ENCODE measurements at regions not wholly inside any gene's neighbourhood (a gene's known extent, or its start where the extent isn't known, plus 50 kb on each side); places are given as distances from the start of the nearest gene placed in this dataset.
"Not testable (repeated sequence)": the region's sequence is repeated elsewhere in the genome, so short reads cannot be mapped to it uniquely, and the experiment has no call there.

DNA sequence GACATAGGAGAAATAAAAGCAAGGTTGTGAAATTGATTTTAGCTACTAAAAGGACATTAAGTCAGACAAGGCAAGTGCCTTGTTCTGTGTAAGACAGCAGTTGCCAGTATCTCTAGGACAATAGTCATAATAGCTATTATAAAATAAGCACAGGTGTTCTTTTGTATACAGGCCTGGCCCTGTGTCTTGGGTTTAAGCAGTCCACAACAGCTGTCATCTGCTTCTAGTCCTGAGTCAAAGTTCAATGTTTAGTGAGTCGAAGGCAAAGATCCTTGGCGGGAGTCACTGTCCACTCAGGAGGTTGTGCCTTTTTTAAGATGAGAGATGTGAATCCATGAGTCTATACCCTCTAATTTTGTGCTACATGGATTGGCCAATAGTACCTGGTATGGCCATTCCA is 79.5 kb downstream of the SC5D start:
- peaks cover 12 to 34% of the 10 kb centered on the region in 2 donors for H3K4me1 ChIP-seq (ENCODE audit: control insufficient read depth in 2 of 2, insufficient read depth in 2 of 2, low read length in 2 of 2)
- H3K27me3 ChIP-seq (ENCODE audit: control insufficient read depth in 2 of 2, insufficient read depth in 1 of 2, low read length in 1 of 2) = no peaks in the 10 kb centered on the region
- 98% methylated on average over 2 of the region's 2 CpGs for WGBS
- H3K9me3 ChIP-seq (ENCODE audit: control insufficient read depth in 2 of 2, insufficient read depth in 1 of 2, low read length in 1 of 2) = no peaks in the 10 kb centered on the region
- no peak for DNase-seq (ENCODE audit: low read depth in 6 of 9, low spot score in 9 of 9)
- H3K4me3 ChIP-seq (ENCODE audit: low read length in 2 of 2) = no peak overlapping the region
- H3K36me3 ChIP-seq (ENCODE audit: control insufficient read depth in 2 of 2, insufficient read depth in 2 of 2, low read length in 1 of 2) = no peaks in the 10 kb centered on the region
- H3K27ac ChIP-seq (ENCODE audit: low read depth in 1 of 2, low read length in 1 of 2) = no peak overlapping the region

DNA sequence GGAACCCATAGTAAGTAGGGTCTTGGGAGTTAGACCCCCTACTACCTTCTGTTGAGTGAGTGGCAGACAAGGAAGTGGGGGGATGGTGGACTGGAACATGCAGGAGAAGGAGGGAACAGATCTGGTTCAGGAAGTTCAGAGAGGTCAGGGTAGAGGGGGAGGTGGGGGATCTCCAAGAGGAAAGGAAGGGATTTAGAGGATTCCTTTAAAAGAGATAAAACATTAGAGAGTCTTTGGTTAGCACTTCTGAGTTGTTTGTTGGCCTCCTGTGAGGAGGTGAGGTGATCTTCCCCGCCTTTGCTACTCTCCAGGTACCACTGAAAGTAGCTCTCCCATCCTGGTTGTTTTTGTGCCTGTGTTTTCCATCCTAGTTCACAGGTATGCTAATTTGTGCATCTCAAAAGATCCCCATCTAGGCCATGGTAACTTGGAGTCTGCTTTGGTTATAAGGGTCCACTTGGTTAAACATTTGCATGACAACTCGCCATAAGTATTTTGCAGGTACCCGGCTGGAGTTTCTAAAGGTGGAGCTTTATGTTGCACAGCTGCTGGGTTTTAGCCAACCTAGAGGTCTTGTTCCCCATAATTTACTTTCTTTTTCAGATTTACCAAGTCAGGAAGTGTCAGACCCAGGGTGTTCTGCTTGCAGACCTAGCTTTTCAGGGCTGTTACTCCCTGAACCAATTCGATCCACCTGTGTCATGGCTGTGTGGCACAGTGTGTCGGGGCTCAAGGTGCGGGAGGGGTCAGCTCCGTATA is 79.3 kb upstream of the SORL1 start:
- Histone ChIP-seq H3K4me3 (ENCODE audit: low read length in 2 of 2) (no peak overlapping the region), H3K27me3 (ENCODE audit: control insufficient read depth in 2 of 2, insufficient read depth in 1 of 2, low read length in 1 of 2) (no peaks in the 10 kb centered on the region), H3K27ac (ENCODE audit: low read depth in 1 of 2, low read length in 1 of 2) (peak overlapping the region in 1 of 2 donors; percentile 7), H3K9me3 (ENCODE audit: control insufficient read depth in 2 of 2, insufficient read depth in 1 of 2, low read length in 1 of 2) (no peaks in the 10 kb centered on the region), H3K36me3 (ENCODE audit: control insufficient read depth in 2 of 2, insufficient read depth in 2 of 2, low read length in 1 of 2) (no peaks in the 10 kb centered on the region), H3K4me1 (ENCODE audit: control insufficient read depth in 2 of 2, insufficient read depth in 2 of 2, low read length in 2 of 2) (peaks cover 4 to 27% of the 10 kb centered on the region in 2 donors)
- DNase-seq (ENCODE audit: low read depth in 6 of 9, low spot score in 9 of 9) = peak in 3 of 9 donors; percentile 20 to 54 (median 32)
- 49% methylated on average over 7 of the region's 7 CpGs for WGBS

- WGBS = 72% methylated on average over 2 of the region's 2 CpGs
- no peaks in the 10 kb centered on the region for H3K9me3 ChIP-seq (ENCODE audit: control insufficient read depth in 2 of 2, insufficient read depth in 1 of 2, low read length in 1 of 2)
- H3K36me3 ChIP-seq (ENCODE audit: control insufficient read depth in 2 of 2, insufficient read depth in 2 of 2, low read length in 1 of 2) = no peaks in the 10 kb centered on the region
- no peaks in the 10 kb centered on the region for H3K27me3 ChIP-seq (ENCODE audit: control insufficient read depth in 2 of 2, insufficient read depth in 1 of 2, low read length in 1 of 2)
- peaks cover 3 to 26% of the 10 kb centered on the region in 2 donors for H3K4me1 ChIP-seq (ENCODE audit: control insufficient read depth in 2 of 2, insufficient read depth in 2 of 2, low read length in 2 of 2)
- H3K27ac ChIP-seq (ENCODE audit: low read depth in 1 of 2, low read length in 1 of 2) = peak overlapping the region in 1 of 2 donors; percentile 7
- DNase-seq (ENCODE audit: low read depth in 6 of 9, low spot score in 9 of 9) = no peak
- no peak overlapping the region for H3K4me3 ChIP-seq (ENCODE audit: low read length in 2 of 2)
These were observed 77.7 kb upstream of the SORL1 start for GRCh38 chr11:121374286-121374985.

- no peaks in the 10 kb centered on the region for H3K36me3 ChIP-seq (ENCODE audit: control insufficient read depth in 2 of 2, insufficient read depth in 2 of 2, low read length in 1 of 2)
- WGBS = 75% methylated on average over 3 of the region's 3 CpGs
- no peak overlapping the region for H3K4me3 ChIP-seq (ENCODE audit: low read length in 2 of 2)
- H3K27me3 ChIP-seq (ENCODE audit: control insufficient read depth in 2 of 2, insufficient read depth in 1 of 2, low read length in 1 of 2) = no peaks in the 10 kb centered on the region
- peaks cover 0 to 28% of the 10 kb centered on the region in 2 donors for H3K4me1 ChIP-seq (ENCODE audit: control insufficient read depth in 2 of 2, insufficient read depth in 2 of 2, low read length in 2 of 2)
- no peaks in the 10 kb centered on the region for H3K9me3 ChIP-seq (ENCODE audit: control insufficient read depth in 2 of 2, insufficient read depth in 1 of 2, low read length in 1 of 2)
- no peak for DNase-seq (ENCODE audit: low read depth in 6 of 9, low spot score in 9 of 9)
- H3K27ac ChIP-seq (ENCODE audit: low read depth in 1 of 2, low read length in 1 of 2) = no peak overlapping the region
These were observed 76.0 kb upstream of the SORL1 start for GRCh38 chr11:121376130-121376529.

- not testable (repeated sequence) for H3K9me3 ChIP-seq (ENCODE audit: control insufficient read depth in 2 of 2, insufficient read depth in 1 of 2, low read length in 1 of 2); DNase-seq (ENCODE audit: low read depth in 6 of 9, low spot score in 9 of 9); H3K36me3 ChIP-seq (ENCODE audit: control insufficient read depth in 2 of 2, insufficient read depth in 2 of 2, low read length in 1 of 2); H3K27ac ChIP-seq (ENCODE audit: low read depth in 1 of 2, low read length in 1 of 2); H3K4me3 ChIP-seq (ENCODE audit: low read length in 2 of 2); H3K27me3 ChIP-seq (ENCODE audit: control insufficient read depth in 2 of 2, insufficient read depth in 1 of 2, low read length in 1 of 2)
- peaks cover 0 to 12% of the 10 kb centered on the region in 2 donors for H3K4me1 ChIP-seq (ENCODE audit: control insufficient read depth in 2 of 2, insufficient read depth in 2 of 2, low read length in 2 of 2)
- WGBS = 96% methylated on average over 2 of the region's 2 CpGs
These were observed 72.8 kb upstream of the SORL1 start for GRCh38 chr11:121379145-121379810.

GRCh38 chr11:121383716-121384115 is 68.4 kb upstream of the SORL1 start:
- Histone ChIP-seq H3K27ac (ENCODE audit: low read depth in 1 of 2, low read length in 1 of 2) (no peak overlapping the region), H3K9me3 (ENCODE audit: control insufficient read depth in 2 of 2, insufficient read depth in 1 of 2, low read length in 1 of 2) (peaks cover 0 to 4% of the 10 kb centered on the region in 2 donors), H3K4me3 (ENCODE audit: low read length in 2 of 2) (no peak overlapping the region), H3K4me1 (ENCODE audit: control insufficient read depth in 2 of 2, insufficient read depth in 2 of 2, low read length in 2 of 2) (peaks cover 0 to 9% of the 10 kb centered on the region in 2 donors), H3K36me3 (ENCODE audit: control insufficient read depth in 2 of 2, insufficient read depth in 2 of 2, low read length in 1 of 2) (no peaks in the 10 kb centered on the region), H3K27me3 (ENCODE audit: control insufficient read depth in 2 of 2, insufficient read depth in 1 of 2, low read length in 1 of 2) (no peaks in the 10 kb centered on the region)
- 96% methylated on average over 4 of the region's 4 CpGs for WGBS
- DNase-seq (ENCODE audit: low read depth in 6 of 9, low spot score in 9 of 9) = no peak

DNA sequence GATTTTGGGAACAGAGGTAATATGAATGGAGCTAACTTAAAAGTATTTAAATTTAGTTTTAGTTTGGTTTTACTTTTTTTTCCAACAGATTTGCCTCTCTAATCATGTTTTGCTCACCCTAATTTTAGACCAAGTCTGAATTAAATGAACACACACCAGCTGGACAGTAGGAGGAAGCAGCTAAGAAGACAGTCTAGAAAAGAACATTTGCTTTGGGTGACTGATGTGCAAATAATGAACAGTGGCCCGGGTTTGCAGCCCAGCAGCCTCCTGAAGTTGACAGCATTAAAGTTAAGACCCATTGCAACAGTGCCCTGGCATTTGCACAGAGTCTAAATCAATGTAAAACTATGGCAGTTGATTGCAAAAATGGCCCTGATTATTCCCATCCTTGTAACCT is 66.4 kb upstream of the SORL1 start:
- 86% methylated on average over 1 of the region's 1 CpG for WGBS
- no peak overlapping the region for H3K4me3 ChIP-seq (ENCODE audit: low read length in 2 of 2)
- DNase-seq (ENCODE audit: low read depth in 6 of 9, low spot score in 9 of 9) = no peak
- peaks cover 0 to 4% of the 10 kb centered on the region in 2 donors for H3K9me3 ChIP-seq (ENCODE audit: control insufficient read depth in 2 of 2, insufficient read depth in 1 of 2, low read length in 1 of 2)
- H3K27ac ChIP-seq (ENCODE audit: low read depth in 1 of 2, low read length in 1 of 2) = no peak overlapping the region
- H3K27me3 ChIP-seq (ENCODE audit: control insufficient read depth in 2 of 2, insufficient read depth in 1 of 2, low read length in 1 of 2) = no peaks in the 10 kb centered on the region
- no peaks in the 10 kb centered on the region for H3K4me1 ChIP-seq (ENCODE audit: control insufficient read depth in 2 of 2, insufficient read depth in 2 of 2, low read length in 2 of 2)
- no peaks in the 10 kb centered on the region for H3K36me3 ChIP-seq (ENCODE audit: control insufficient read depth in 2 of 2, insufficient read depth in 2 of 2, low read length in 1 of 2)
